ENCODE measurements at regions not wholly inside any gene's neighbourhood (a gene's known extent, or its start where the extent isn't known, plus 50 kb on each side); places are given as distances from the start of the nearest gene placed in this dataset.

- no peak for DNase-seq
Observed at GRCh38 chr2:236719192-236719635, 149.6 kb downstream of the ACKR3 start.

DNA sequence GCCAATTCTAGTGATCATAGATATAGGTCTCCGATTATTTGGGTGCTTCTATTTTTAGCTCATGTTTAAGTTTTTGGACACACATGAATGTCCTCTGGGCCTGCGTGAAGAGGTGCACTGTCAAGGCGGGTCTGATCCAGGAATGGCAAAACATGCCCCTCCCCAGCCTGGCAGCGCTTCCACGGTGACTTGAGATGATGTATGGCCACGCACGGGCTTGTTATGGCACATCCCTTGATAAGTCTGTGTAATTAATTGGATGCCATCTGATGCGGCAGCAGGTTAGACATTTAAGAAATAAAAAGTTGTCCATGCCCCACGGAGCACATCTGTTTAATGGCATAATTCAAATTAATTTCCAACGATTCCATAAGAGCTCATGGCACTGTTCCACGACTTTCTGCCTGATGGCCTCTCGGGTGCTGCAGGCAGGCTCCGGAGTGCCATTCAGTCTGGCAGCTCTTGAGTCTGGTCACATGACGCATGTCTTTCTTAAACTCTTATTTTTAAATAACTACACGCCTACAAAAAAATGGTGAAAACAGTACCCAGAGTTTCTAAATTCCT is 151.4 kb downstream of the ACKR3 start:
- DNase-seq: no peak

DNA sequence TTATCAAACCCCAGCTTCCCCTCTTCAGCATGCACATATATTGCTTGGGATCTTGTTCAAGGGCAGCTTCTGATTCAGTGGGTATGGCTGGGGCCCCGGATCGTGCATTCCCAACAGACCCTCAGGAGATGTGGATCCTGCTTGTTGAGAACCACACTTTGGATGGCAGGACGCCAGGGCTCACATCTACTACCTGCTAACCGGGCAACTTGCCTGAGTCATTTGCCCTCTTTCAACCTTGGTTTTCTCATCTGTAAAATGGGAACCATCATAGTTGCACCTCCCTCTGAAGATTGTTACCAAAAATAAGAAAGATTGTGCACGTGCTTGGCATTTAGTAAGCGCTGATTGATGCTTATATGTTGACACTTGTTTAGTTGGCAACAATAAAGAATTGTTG is 154.6 kb downstream of the ACKR3 start:
- DNase-seq: no peak

DNA sequence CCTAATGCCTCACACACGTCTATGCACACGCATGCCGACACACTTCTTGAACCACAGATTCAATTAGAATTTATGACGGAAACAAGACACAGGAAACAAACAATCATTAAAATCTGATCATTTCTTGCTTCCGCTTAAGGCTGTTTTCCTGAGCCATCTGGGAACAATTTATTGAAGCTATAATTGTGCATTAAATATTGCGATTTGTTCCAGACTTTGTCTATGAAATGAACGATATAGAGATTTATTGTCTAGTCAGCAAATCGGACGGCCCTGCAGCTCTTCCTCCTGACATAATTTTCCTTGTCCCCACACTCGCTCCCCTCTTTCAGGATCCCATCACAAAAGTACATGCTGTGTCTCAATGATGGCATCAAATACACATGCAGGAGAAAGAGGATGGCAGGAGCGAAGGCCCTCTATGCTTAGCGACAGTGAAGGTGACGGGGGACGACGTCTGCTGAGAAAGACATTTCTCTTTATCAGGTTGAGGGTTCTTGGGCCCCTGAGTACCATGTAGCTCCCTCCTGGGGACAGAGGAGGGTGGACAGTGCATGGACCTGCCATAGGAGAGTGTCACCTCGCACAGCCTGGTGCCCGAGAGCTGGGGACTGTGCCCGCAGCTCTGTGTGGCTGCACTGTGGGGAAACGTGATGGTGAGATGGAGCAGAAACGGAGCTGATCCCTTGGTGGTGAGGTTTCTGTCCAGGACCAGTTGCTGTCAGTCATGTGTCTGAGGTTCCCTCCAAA is 157.3 kb downstream of the ACKR3 start:
- DNase-seq: no peak

DNA sequence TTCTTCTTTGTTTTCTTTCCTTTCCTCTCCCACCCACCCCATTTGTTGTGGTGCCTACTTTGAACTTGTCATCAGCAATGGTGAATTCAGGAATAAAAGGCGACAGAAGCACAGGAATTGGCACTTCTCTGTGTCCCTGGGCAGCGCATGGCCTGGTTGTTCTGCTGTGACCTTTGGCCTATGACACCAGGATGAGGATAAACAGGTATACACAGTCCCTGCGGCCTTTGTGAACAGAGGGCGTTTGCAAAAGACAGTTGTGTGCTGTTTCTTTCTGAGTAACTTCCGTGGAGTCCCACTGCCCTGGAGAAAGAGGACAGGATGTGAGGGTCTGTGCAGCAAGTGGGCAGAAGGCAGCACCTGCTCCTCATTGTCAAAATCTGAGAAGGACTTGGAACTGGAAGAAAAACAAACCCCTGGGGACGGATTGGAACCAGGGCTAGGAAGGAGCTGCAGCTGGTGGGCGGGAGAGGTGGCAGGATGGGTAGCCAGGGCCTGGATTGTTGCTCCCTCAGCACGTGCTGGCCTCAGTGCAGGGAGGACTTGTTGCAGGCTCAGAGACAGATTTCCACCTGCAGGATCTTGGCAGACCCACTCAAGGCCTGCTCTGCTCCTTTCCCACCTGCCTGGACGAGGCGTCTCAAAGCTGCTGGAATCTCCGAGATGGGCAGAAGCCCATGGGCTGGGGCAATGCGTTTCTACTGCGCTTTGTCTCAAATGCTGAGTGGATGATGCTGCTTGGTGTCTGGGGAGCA is 159.5 kb downstream of the ACKR3 start:
- no peak for DNase-seq

- no peak for DNase-seq
Observed at GRCh38 chr2:236730393-236730792, 160.8 kb downstream of the ACKR3 start.

DNA sequence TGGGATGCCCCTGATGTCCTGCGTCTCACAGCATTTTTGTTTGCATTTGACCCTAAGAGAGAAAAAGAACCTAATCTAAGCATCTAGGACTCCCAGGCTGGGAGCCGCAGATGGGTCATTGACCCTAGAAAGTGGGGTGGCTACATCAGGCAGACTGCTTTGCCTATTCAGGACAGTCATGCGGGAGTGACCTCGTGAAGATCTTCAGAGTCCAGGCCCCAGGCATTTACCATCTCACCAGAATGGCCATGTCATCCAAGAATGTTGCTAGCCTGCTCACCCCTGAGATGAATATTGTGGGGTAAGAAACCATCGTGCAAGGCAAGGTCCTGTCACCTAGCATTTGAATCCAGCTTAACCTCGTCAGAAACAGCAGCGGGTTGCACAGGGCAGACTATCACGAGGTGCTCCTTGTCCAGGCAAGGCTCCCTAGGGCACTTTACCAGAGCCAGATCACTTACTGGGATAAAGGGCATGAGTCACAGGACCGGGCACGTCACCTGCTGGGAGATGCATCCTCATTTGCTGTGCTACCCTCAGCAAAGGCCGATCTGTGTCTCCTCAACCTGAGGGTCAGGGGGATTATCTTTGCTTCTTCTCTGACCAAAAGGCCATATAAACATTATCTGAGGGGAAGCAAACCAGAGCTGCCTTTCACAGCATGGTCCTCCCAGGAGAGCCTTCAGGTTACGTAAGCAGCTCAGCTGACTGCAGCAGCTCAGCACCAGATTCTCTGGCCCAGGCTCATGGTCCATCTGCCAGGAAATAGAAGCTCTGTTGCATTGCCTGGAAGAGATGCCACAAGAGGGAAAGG is 162.3 kb downstream of the ACKR3 start:
- DNase-seq: peak; percentile 12

DNA sequence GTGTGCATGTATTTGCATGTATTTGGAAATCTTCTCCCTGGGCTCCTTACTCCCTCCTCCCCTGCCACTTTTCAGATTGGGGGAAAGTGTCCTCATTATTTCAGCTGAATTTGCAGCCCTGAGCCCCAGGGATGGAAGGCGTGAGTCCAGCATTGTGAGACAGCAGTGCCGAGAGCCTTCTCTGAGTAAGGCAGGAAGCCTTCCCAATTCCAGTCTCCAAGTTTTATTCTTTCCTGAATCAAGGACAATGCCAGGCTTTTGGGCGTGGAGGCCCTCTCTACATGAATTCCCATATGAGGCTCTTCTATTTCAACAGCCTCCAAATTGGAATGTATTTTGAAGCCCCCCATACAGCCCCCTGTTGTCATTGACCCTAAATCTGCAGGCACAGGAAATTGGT is 163.5 kb downstream of the ACKR3 start:
- DNase-seq: no peak

DNA sequence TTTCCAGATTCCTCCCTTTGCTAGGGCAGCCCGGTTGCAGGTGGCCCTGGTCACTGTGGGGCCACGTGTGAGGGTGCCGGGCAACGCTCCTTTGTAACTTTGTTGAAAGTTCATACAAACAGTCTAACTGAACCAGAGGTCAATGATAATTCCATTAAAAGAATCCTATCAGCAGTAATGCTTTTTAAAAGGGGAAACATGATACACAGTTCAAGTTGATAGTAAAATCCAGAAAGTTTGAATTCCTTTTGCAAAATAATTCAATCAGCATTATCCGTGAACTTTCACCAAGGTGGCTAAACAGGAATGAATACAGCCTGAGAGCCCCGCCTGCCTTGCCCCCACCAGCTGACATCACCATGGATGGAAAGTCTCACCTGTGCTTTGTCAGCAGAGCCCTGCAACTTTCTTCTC is 166.2 kb downstream of the ACKR3 start:
- DNase-seq: no peak

- DNase-seq: no peak
Observed at GRCh38 chr2:236738030-236738429, 168.4 kb downstream of the ACKR3 start.

GRCh38 chr2:236738896-236739295 is 169.3 kb downstream of the ACKR3 start:
- DNase-seq: no peak

DNA sequence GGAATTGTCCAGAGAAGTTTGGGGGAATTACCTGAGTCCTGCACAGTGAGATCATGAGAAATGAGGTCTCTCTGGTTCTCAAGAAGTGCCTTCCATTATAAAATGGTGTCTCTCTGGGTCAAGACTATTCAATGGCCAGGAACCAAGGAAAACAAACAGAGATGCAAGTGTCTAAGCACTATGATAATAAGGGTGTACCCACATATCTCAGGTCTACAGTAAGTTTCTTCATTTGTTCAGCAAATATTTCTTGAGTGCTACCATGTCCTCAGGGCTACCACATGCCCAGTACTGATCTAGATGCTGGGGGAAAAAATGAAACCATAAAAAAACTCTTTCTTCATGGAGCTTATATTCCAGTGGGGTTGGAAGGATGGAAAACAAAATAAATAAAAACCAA is 170.0 kb downstream of the ACKR3 start:
- no peak for DNase-seq

DNA sequence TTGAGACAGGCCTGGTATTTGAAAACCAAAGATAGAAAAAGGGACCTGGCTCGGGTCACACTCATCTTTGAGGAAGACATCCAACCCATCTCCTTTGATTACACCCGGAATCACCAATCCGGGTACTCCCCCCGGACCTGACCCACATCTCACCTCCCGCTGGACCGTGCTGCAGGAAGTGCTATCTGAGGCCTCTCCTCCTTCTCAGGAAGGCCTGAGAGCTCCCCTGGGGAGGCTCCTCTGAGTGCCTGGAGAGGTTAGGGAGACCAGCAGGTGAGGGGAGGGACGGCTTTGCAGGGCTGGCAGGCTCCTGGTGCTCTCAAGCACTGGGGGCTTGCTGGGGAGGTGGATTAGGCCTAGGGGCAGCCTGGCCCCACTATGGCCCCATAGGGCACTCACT is 170.9 kb downstream of the ACKR3 start:
- DNase-seq: no peak

DNA sequence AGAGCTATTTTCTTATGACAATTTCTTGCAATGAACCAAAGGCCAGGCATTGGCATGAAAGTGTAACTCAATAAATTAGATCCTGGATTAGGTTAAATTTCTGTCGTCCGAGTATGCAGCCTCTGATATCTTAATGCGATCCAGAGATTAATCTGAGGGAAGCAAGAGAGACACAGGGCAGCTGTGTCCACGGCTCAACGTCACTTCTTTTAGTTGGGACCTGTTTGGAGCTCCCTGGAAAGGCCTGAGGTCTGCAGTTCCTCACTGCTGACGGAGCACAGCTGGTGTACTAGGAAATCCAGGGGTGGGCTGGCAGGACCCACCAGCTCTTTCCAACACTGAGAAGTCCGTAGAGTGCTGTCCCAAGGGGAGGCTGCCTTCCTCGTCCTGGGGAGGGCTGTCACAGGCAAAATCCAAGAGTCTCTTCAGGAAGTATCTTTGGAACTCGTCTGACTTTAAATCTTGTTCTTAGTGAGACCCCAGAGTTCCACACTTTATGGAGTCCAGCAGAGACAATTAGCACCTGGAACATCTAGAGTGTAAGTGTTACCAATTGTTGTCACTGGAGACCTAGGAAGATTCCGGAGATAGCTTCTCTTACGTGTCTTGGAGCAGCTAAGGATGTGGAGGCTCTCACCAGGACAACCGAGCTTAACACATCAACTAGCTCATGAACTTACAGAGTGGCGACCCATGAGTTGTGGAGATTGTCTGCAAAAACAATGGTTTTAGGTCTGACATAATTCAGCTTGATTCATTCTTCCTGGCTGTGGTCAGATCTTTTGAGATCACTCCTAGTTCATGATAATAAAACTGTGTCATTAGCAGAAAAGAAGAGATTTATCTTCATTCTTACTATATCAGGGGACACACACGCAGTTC is 173.7 kb downstream of the ACKR3 start:
- no peak for DNase-seq

DNA sequence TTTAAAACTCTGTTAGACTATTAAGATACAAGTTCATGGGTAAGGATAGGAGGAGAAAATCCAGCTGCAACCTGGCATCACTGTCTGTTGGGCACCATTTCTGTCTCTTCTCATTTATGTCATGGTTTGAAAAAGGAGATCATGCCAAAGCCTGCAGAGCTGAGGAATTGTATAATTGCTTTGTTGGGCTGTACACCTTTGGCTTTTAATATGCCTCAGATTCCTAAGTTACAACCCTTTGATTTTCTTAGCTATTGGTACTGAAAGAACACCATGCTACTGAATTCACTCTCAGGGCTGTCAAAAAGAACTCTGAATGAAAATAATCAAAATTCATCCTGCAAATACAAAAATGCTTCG is 174.3 kb downstream of the ACKR3 start:
- DNase-seq: no peak

DNA sequence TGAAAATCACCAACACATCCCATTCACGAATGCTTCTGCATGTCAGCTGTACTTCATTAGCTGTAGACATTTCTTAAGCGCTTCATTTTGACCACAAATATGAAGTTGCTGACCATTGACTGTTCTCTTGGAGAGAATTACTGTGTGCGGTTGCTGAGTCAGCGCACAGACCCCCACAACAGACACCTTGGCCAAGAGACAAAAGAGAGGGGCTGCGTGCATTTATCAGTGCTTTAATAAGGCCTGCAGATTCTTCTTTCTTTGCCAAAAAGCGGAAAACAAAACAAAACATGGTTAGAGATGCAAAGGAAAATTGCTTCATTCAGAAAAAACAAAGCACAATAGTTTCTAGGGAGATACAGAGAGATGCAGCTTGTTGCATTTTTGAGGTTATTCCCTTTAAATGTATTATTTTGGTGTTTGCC is 174.7 kb downstream of the ACKR3 start:
- DNase-seq: no peak

DNA sequence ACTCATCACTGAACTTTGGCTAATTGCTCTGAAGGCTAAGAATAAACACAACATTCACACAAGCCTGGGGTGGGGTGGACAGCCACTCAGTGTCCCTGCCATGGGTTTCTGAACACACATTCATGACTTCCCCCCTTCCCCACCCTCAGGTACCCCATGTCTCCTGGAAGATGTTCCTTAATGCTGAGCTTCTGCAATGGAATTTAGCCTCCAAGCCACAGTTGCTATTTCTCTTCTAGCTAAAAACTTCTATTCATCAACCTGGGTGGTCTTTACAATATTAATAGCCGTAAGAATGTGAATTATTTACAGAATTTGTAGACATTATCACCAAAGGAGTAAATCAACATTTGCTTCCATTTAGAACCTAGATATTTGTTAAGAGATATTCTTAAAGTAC is 175.1 kb downstream of the ACKR3 start:
- no peak for DNase-seq

GRCh38 chr2:236745420-236746210 is 176.0 kb downstream of the ACKR3 start:
- DNase-seq: peak; percentile 36

- DNase-seq: no peak
Observed at GRCh38 chr2:236746833-236747232, 177.2 kb downstream of the ACKR3 start.

DNA sequence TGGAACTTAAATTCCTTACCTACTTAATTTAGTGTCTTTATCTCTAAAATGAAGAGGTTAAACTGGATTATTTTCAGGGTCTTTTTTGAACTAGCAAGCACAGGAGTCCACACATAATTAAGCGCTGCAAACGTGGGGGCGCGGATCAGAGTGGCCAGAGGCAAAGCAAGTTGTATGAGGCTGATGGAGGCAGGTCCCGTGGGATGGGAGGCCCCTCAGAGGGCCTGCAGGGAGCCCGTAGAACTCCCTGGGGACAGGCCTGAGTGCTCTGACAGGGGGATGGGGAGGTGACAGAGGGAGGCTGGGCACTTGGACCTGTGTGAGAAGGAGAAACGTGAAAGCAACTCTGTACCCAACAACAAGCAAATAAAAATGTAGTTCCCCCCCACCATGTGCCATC is 177.8 kb downstream of the ACKR3 start:
- no peak for DNase-seq

DNA sequence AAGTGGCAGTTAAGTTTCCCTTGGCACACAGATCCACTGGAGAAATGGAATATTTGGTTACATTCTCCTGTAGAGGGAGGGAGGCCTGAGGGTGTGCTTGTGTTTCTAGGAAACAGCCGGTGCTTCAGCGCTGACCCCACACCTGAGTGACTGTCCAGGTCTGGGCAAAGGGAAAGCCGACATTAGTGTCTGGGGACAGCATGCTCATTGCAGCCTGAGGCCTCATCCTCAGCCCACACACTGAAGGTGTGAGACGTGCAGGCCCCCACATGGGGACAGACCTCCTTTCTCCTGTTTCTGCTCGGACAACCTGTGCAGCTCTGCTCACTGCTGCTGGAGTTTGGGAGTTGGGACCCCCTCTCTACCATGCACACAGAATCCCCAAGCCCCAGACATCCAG is 178.3 kb downstream of the ACKR3 start:
- no peak for DNase-seq
